IMR-90 (cell line): ENCODE measurements at regions not wholly inside any gene's neighbourhood (a gene's known extent, or its start where the extent isn't known, plus 50 kb on each side); places are given as distances from the start of the nearest gene placed in this dataset.
"Not testable (repeated sequence)": the region's sequence is repeated elsewhere in the genome, so short reads cannot be mapped to it uniquely, and the experiment has no call there.

ENCODE experiments used
- ATAC-seq: fragments of 200-7000 bp; cut with Tn5 transposase; 2 replicates; pipeline ENCODE4 v1.9.1; 2020; ENCODE audit warnings: low read depth, mild to moderate bottlenecking, moderate library complexity
- BruUV-seq: library from RNA; stranded (reverse); fragments of 400-500 nt; replicated peaks from 2 replicates; lab custom pipeline; 2021; lab: Mats Ljungman, UMichigan
- CTCF ChIA-PET: fragments of 300-600 bp; formaldehyde crosslinking; extraction: SDS; loops from one replicate; lab custom pipeline; 2021; ENCODE audit warnings: antibody characterized with exemption; lab: Yijun Ruan, JAX
- POLR2A ChIA-PET: fragments of 300-600 bp; sonication (Branson Sonifier 250); formaldehyde crosslinking; loops from one replicate; lab custom pipeline; 2022; ENCODE audit warnings: antibody characterized with exemption; ENCODE audit not compliant: unreplicated experiment; lab: Charles Lee
- DNase-seq: peaks from one replicate; pipeline ENCODE4 v3.0.0; 2013
- H2AFZ ChIP-seq: replicated peaks from 2 replicates; pipeline ENCODE3; 2013; ENCODE audit warnings: low read length, mild to moderate bottlenecking; ENCODE audit not compliant: poor library complexity
- H2AK5ac ChIP-seq: 2 replicates; pipeline ENCODE4 v1.6.1; 2013; ENCODE audit warnings: low read depth, low read length, inconsistent platforms
- H2AK9ac ChIP-seq: replicated peaks from 2 replicates; pipeline ENCODE3; 2013; ENCODE audit warnings: mild to moderate bottlenecking, low read depth, low read length, moderate library complexity; ENCODE audit not compliant: poor library complexity
- H2BK120ac ChIP-seq: 2 replicates; pipeline ENCODE4 v1.6.1; 2013; ENCODE audit warnings: low read depth, low read length, inconsistent platforms
- H2BK15ac ChIP-seq: 3 replicates; pipeline ENCODE4 v1.6.1; 2013; ENCODE audit warnings: low read depth, low read length, inconsistent platforms
- H2BK20ac ChIP-seq: 2 replicates; pipeline ENCODE4 v1.6.1; 2013; ENCODE audit warnings: low read depth, mild to moderate bottlenecking, inconsistent platforms, low read length, moderate library complexity
- H2BK5ac ChIP-seq: 2 replicates; pipeline ENCODE4 v1.6.1; 2013; ENCODE audit warnings: mild to moderate bottlenecking, low read depth, low read length, inconsistent platforms; ENCODE audit not compliant: poor library complexity, severe bottlenecking
- H3K14ac ChIP-seq: replicated peaks from 2 replicates; pipeline ENCODE4 v1.6.1; 2013; ENCODE audit warnings: low read depth, low read length, inconsistent platforms
- H3K18ac ChIP-seq: 2 replicates; pipeline ENCODE4 v1.6.1; 2013; ENCODE audit warnings: low read depth, low read length, control low read depth
- H3K23ac ChIP-seq: 2 replicates; pipeline ENCODE4 v1.6.1; 2013; ENCODE audit warnings: low read depth, low read length, inconsistent platforms
- H3K27ac ChIP-seq: 2 replicates; pipeline ENCODE4 v1.5.1; 2013; ENCODE audit warnings: mild to moderate bottlenecking, control low read depth, low read length; ENCODE audit not compliant: insufficient read depth
- H3K27me3 ChIP-seq: 2 replicates; pipeline ENCODE4 v1.6.1; 2013; ENCODE audit warnings: low read length; ENCODE audit not compliant: control insufficient read depth, insufficient read depth
- H3K36me3 ChIP-seq: 2 replicates; pipeline ENCODE4 v1.6.1; 2013; ENCODE audit warnings: low read length, mixed read lengths; ENCODE audit not compliant: control insufficient read depth, insufficient read depth
- H3K4ac ChIP-seq: 2 replicates; pipeline ENCODE4 v1.6.1; 2013; ENCODE audit warnings: low read depth, low read length, inconsistent platforms
- H3K4me1 ChIP-seq: 2 replicates; pipeline ENCODE4 v1.6.1; 2013; ENCODE audit warnings: low read length, mixed read lengths; ENCODE audit not compliant: control insufficient read depth, insufficient read depth
- H3K4me2 ChIP-seq: 2 replicates; pipeline ENCODE4 v1.6.1; 2013; ENCODE audit warnings: low read depth, mild to moderate bottlenecking, control low read depth, low read length, moderate library complexity
- H3K4me3 ChIP-seq: 2 replicates; pipeline ENCODE4 v1.5.1; 2013; ENCODE audit warnings: low read depth, mild to moderate bottlenecking, control low read depth, low read length, moderate library complexity; ENCODE audit not compliant: insufficient read depth
- H3K56ac ChIP-seq: 2 replicates; pipeline ENCODE4 v1.6.1; 2013; ENCODE audit warnings: low read length, inconsistent platforms; ENCODE audit not compliant: insufficient read depth; ENCODE audit errors: extremely low read depth
- H3K79me1 ChIP-seq, 2 experiments: 2 replicates each; pipeline ENCODE4 v1.6.1; 2013; ENCODE audit warnings: low read length in 2 of 2, inconsistent platforms in 1 of 2, low read depth in 1 of 2
- H3K9ac ChIP-seq: 2 replicates; pipeline ENCODE4 v1.6.1; 2013; ENCODE audit warnings: low read depth, low read length, control low read depth
- H3K9me1 ChIP-seq: 2 replicates; pipeline ENCODE4 v1.6.1; 2013; ENCODE audit warnings: low read length, inconsistent platforms; ENCODE audit not compliant: insufficient read depth
- H3K9me3 ChIP-seq: 2 replicates; pipeline ENCODE4 v1.6.1; 2013; ENCODE audit warnings: low read length; ENCODE audit not compliant: control insufficient read depth, insufficient read depth
- H4K20me1 ChIP-seq: 2 replicates; pipeline ENCODE4 v1.6.1; 2013; ENCODE audit warnings: low read length, inconsistent platforms; ENCODE audit not compliant: insufficient read depth
- H4K5ac ChIP-seq: 2 replicates; pipeline ENCODE4 v1.6.1; 2013; ENCODE audit warnings: mild to moderate bottlenecking, low read depth, low read length, control low read depth
- H4K8ac ChIP-seq, 2 experiments: 2 replicates each; pipeline ENCODE4 v1.6.1; 2013; ENCODE audit warnings: low read depth in 2 of 2, low read length in 2 of 2, control low read depth in 1 of 2, inconsistent platforms in 1 of 2
- H4K91ac ChIP-seq: 2 replicates; pipeline ENCODE4 v1.6.1; 2013; ENCODE audit warnings: low read depth, low read length, inconsistent platforms; ENCODE audit not compliant: insufficient read depth
- whole genome bisulfite sequencing, 2 experiments: methylation state at CpG; one replicate each; pipeline versions ENCODE4 v1.1.5 to v1.1.7; 2013; ENCODE audit warnings: missing lambda C conversion rate in 2 of 2; ENCODE audit not compliant: insufficient read length in 1 of 2; ENCODE audit errors: extremely low coverage in 2 of 2; 5-methylcytosine and 5-hydroxymethylcytosine counted together
- dilution Hi-C: fragments of 300-500 bp; cut with HindIII; formaldehyde crosslinking; loops from one replicate; pipeline ENCODE4 v1.14.3; 2018; ENCODE audit warnings: low sequenced_read_pairs; ENCODE audit not compliant: unreplicated experiment
- in situ Hi-C: fragments of 300-500 bp; cut with MboI; formaldehyde crosslinking; loops from 3 replicates; pipeline ENCODE4 v1.14.3; 2019; ENCODE audit warnings: low sequenced_read_pairs, inconsistent platforms, mixed read lengths
- intact Hi-C: fragments of 100-400 bp; cut with micrococcal nuclease; formaldehyde crosslinking; loops from 2 replicates; pipeline ENCODE4 v1.10.0; 2022

DNA sequence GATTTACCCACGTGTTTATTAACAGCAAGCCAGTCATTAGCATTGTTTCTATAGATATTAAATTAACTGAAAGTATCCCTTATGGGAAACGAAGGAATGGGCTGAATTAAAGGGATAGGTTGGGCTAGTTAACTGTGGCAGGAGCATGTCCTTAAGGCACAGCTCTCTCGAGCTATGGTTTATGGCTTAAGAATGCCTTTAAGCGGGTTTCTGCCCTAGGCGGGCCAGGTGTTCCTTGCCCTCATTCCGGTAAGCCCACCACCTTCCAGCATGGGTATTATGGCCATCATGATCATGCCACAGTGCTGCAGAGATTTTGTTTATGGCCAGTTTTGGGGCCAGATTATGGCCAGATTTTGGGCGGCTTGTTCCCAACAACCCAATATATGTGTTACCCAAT, 569.9 kb upstream of the MBL2 start:
- H4K20me1 ChIP-seq, in situ Hi-C loops, H2BK15ac ChIP-seq, H4K91ac ChIP-seq, CTCF ChIA-PET, H3K4me1 ChIP-seq, H4K8ac ChIP-seq, H2BK5ac ChIP-seq, POLR2A ChIA-PET, H3K27me3 ChIP-seq, intact Hi-C loops, H3K4me3 ChIP-seq, H3K36me3 ChIP-seq, H3K4ac ChIP-seq, H2AK9ac ChIP-seq, H3K56ac ChIP-seq, H2BK120ac ChIP-seq, H2AFZ ChIP-seq, ATAC-seq, H3K79me1 ChIP-seq, H3K9me3 ChIP-seq, H4K5ac ChIP-seq, H2AK5ac ChIP-seq, BruUV-seq, H3K9me1 ChIP-seq, H3K18ac ChIP-seq, H3K9ac ChIP-seq, H3K14ac ChIP-seq, H3K4me2 ChIP-seq, H2BK20ac ChIP-seq, H3K27ac ChIP-seq, DNase-seq, H3K23ac ChIP-seq, dilution Hi-C loops: not testable (repeated sequence)
- 100% methylated on average over 1 of the region's 7 CpGs; no CpG with 5 or more reads in 1 of the 2 experiments for WGBS, 2 experiments

- H3K14ac ChIP-seq, H2AK5ac ChIP-seq, H2AFZ ChIP-seq, DNase-seq, dilution Hi-C loops, H3K23ac ChIP-seq, CTCF ChIA-PET, H3K27ac ChIP-seq, H2BK15ac ChIP-seq, intact Hi-C loops, H3K18ac ChIP-seq, H3K56ac ChIP-seq, H4K91ac ChIP-seq, H3K4ac ChIP-seq, in situ Hi-C loops, H3K4me2 ChIP-seq, H3K4me3 ChIP-seq, H3K27me3 ChIP-seq, BruUV-seq, POLR2A ChIA-PET, ATAC-seq, H3K36me3 ChIP-seq, H2BK5ac ChIP-seq, H2AK9ac ChIP-seq, H2BK20ac ChIP-seq, H2BK120ac ChIP-seq, H3K79me1 ChIP-seq, H4K8ac ChIP-seq, H4K5ac ChIP-seq, H3K4me1 ChIP-seq, H3K9me1 ChIP-seq, H3K9ac ChIP-seq, H4K20me1 ChIP-seq, H3K9me3 ChIP-seq: not testable (repeated sequence)
- no CpG with 5 or more reads among the region's 2 CpGs for WGBS, 2 experiments
Observed at GRCh38 chr10:53338199-53338598, 565.6 kb upstream of the MBL2 start.
